ENCODE measurements at regions not wholly inside any gene's neighbourhood (a gene's known extent, or its start where the extent isn't known, plus 50 kb on each side); places are given as distances from the start of the nearest gene placed in this dataset.

DNA sequence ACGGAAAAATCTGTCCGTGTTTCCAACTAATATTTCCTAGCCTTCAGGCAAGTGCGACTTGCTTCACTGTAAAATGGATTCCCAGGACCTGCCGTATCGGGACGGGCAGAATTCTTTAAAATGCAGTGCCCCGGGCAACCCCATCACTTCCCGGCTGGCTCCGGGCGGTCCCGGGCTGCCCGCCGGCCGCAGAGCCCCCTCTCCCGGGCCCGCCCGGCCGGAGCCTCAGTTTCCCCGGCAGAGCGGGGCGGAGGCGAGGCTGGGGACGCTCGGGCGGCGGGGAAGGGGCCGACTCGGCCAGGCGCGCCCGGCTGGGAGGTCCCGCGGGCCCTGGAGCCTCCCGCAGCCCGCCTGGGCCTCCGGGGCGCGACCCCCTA, 84.2 kb upstream of the WNT7B start:
- Histone ChIP-seq H3K4me1 (ENCODE audit: control insufficient read depth, insufficient read depth, low read length, poor library complexity, severe bottlenecking) (peaks cover 7% of the 10 kb centered on the region), H3K4me3 (ENCODE audit: insufficient read depth, low read depth, low read length, poor library complexity, severe bottlenecking) (no peak overlapping the region), H3K9me3 (ENCODE audit: control insufficient read depth, low read length) (no peaks in the 10 kb centered on the region), H3K27ac (ENCODE audit: insufficient read depth, low read length, poor library complexity, severe bottlenecking) (no peak overlapping the region), H3K36me3 (ENCODE audit: control insufficient read depth, insufficient read depth, low read length) (no peaks in the 10 kb centered on the region), H3K27me3 (replicated peaks; ENCODE audit: control insufficient read depth, insufficient read depth, low read length, poor library complexity, severe bottlenecking) (no peaks in the 10 kb centered on the region)
- no peak for DNase-seq

- no peaks in the 10 kb centered on the region for H3K9me3 ChIP-seq (ENCODE audit: control insufficient read depth, low read length)
- no peak overlapping the region for H3K4me3 ChIP-seq (ENCODE audit: insufficient read depth, low read depth, low read length, poor library complexity, severe bottlenecking)
- no peak for DNase-seq
- H3K4me1 ChIP-seq (ENCODE audit: control insufficient read depth, insufficient read depth, low read length, poor library complexity, severe bottlenecking): peaks cover 7% of the 10 kb centered on the region
- no peaks in the 10 kb centered on the region for H3K27me3 ChIP-seq (replicated peaks; ENCODE audit: control insufficient read depth, insufficient read depth, low read length, poor library complexity, severe bottlenecking)
- H3K27ac ChIP-seq (ENCODE audit: insufficient read depth, low read length, poor library complexity, severe bottlenecking): no peak overlapping the region
- H3K36me3 ChIP-seq (ENCODE audit: control insufficient read depth, insufficient read depth, low read length): no peaks in the 10 kb centered on the region
Measured at GRCh38 chr22:46061501-46062231, 84.7 kb upstream of the WNT7B start.

GRCh38 chr22:46062232-46062615, 85.3 kb upstream of the WNT7B start:
- H3K4me3 ChIP-seq (ENCODE audit: insufficient read depth, low read depth, low read length, poor library complexity, severe bottlenecking): no peak overlapping the region
- no peaks in the 10 kb centered on the region for H3K36me3 ChIP-seq (ENCODE audit: control insufficient read depth, insufficient read depth, low read length)
- H3K27me3 ChIP-seq (replicated peaks; ENCODE audit: control insufficient read depth, insufficient read depth, low read length, poor library complexity, severe bottlenecking): no peaks in the 10 kb centered on the region
- DNase-seq: no peak
- no peaks in the 10 kb centered on the region for H3K9me3 ChIP-seq (ENCODE audit: control insufficient read depth, low read length)
- no peak overlapping the region for H3K27ac ChIP-seq (ENCODE audit: insufficient read depth, low read length, poor library complexity, severe bottlenecking)
- peaks cover 5% of the 10 kb centered on the region for H3K4me1 ChIP-seq (ENCODE audit: control insufficient read depth, insufficient read depth, low read length, poor library complexity, severe bottlenecking)

DNA sequence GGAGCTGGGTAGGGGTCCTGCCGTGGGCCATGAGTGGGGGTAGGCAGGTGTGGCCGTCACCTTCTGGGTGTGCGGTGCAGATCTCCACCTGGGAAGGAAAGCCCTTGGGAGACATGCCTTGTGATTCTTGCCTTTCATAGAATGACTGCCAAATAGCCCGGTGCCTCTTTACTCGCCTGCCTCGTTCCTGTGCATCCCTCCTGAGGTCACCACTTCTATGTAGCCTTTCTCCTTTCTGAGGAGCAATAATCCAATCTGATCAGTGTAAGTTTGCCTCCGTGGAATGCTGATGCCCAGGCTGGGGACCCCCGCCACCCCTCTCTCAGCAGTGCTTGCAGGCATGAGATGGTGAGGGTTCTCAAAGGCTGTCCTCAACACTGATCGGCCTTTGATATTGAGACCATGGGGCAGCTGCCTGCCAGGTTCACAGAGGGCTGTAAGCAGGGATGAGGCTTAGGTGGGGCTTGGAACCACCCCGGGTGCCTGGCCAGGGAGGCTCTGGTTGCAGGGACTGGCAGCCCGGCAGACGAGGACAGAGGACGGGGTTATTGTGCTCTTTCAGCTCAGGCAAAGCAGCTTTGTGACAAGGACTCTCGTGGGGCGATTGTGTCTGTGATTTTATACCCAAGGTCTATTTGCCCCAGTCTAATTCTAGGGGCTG, 86.1 kb upstream of the WNT7B start:
- no peaks in the 10 kb centered on the region for H3K36me3 ChIP-seq (ENCODE audit: control insufficient read depth, insufficient read depth, low read length)
- DNase-seq: no peak
- H3K4me1 ChIP-seq (ENCODE audit: control insufficient read depth, insufficient read depth, low read length, poor library complexity, severe bottlenecking): no peaks in the 10 kb centered on the region
- no peak overlapping the region for H3K4me3 ChIP-seq (ENCODE audit: insufficient read depth, low read depth, low read length, poor library complexity, severe bottlenecking)
- no peaks in the 10 kb centered on the region for H3K27me3 ChIP-seq (replicated peaks; ENCODE audit: control insufficient read depth, insufficient read depth, low read length, poor library complexity, severe bottlenecking)
- no peak overlapping the region for H3K27ac ChIP-seq (ENCODE audit: insufficient read depth, low read length, poor library complexity, severe bottlenecking)
- no peaks in the 10 kb centered on the region for H3K9me3 ChIP-seq (ENCODE audit: control insufficient read depth, low read length)

GRCh38 chr22:46063846-46064227, 86.5 kb upstream of the PPARA start:
- no peak overlapping the region for H3K27ac ChIP-seq (ENCODE audit: insufficient read depth, low read length, poor library complexity, severe bottlenecking)
- H3K27me3 ChIP-seq (replicated peaks; ENCODE audit: control insufficient read depth, insufficient read depth, low read length, poor library complexity, severe bottlenecking): no peaks in the 10 kb centered on the region
- no peak overlapping the region for H3K4me3 ChIP-seq (ENCODE audit: insufficient read depth, low read depth, low read length, poor library complexity, severe bottlenecking)
- no peaks in the 10 kb centered on the region for H3K4me1 ChIP-seq (ENCODE audit: control insufficient read depth, insufficient read depth, low read length, poor library complexity, severe bottlenecking)
- no peak for DNase-seq
- no peaks in the 10 kb centered on the region for H3K36me3 ChIP-seq (ENCODE audit: control insufficient read depth, insufficient read depth, low read length)
- H3K9me3 ChIP-seq (ENCODE audit: control insufficient read depth, low read length): no peaks in the 10 kb centered on the region

DNA sequence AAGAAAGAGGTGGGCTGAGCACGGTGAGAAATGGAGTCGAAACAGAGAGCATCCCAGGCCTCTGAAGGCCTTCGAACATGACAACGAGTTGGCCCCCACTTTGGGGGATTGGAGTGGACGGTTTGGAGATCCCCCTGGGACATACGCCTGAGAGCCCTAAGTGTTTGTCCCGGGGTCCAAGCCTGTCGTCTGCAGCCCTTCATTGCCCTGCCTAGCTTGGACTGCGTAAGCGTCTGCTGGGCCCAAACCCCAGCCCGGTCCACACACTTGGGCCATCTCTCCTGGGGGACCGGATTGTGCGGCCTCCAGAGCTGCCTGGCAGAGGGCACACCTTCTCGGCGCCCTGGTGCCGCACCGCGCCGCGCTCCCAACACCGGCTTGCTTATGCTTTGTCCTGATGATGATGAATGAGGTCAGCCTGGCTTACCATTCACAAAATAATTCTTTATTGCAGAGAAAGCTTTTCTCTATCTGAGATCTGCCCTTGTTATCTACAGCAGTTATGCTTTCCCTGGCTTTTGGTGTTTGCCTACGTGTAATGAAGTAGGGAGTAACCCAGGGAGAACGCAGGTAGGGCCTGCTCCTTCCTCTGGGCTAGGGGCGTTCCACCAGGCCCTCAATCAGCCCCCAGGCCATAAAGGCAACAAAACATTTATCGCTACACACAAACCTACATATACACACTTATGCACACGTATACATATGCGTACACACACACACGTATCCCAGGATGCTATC, 85.9 kb upstream of the PPARA start:
- no peaks in the 10 kb centered on the region for H3K27me3 ChIP-seq (replicated peaks; ENCODE audit: control insufficient read depth, insufficient read depth, low read length, poor library complexity, severe bottlenecking)
- H3K4me3 ChIP-seq (ENCODE audit: insufficient read depth, low read depth, low read length, poor library complexity, severe bottlenecking): no peak overlapping the region
- no peak overlapping the region for H3K27ac ChIP-seq (ENCODE audit: insufficient read depth, low read length, poor library complexity, severe bottlenecking)
- no peaks in the 10 kb centered on the region for H3K9me3 ChIP-seq (ENCODE audit: control insufficient read depth, low read length)
- H3K36me3 ChIP-seq (ENCODE audit: control insufficient read depth, insufficient read depth, low read length): no peaks in the 10 kb centered on the region
- peaks cover 4% of the 10 kb centered on the region for H3K4me1 ChIP-seq (ENCODE audit: control insufficient read depth, insufficient read depth, low read length, poor library complexity, severe bottlenecking)
- DNase-seq: no peak

- Histone ChIP-seq H3K4me3 (ENCODE audit: insufficient read depth, low read depth, low read length, poor library complexity, severe bottlenecking) (no peak overlapping the region), H3K36me3 (ENCODE audit: control insufficient read depth, insufficient read depth, low read length) (no peaks in the 10 kb centered on the region), H3K9me3 (ENCODE audit: control insufficient read depth, low read length) (no peaks in the 10 kb centered on the region), H3K27me3 (replicated peaks; ENCODE audit: control insufficient read depth, insufficient read depth, low read length, poor library complexity, severe bottlenecking) (no peaks in the 10 kb centered on the region), H3K27ac (ENCODE audit: insufficient read depth, low read length, poor library complexity, severe bottlenecking) (no peak overlapping the region), H3K4me1 (ENCODE audit: control insufficient read depth, insufficient read depth, low read length, poor library complexity, severe bottlenecking) (peaks cover 11% of the 10 kb centered on the region)
- DNase-seq: no peak
Measured at GRCh38 chr22:46064966-46065666, 85.2 kb upstream of the PPARA start.

- no peak for DNase-seq
- no peak overlapping the region for H3K27ac ChIP-seq (ENCODE audit: insufficient read depth, low read length, poor library complexity, severe bottlenecking)
- H3K9me3 ChIP-seq (ENCODE audit: control insufficient read depth, low read length): no peaks in the 10 kb centered on the region
- H3K4me1 ChIP-seq (ENCODE audit: control insufficient read depth, insufficient read depth, low read length, poor library complexity, severe bottlenecking): peaks cover 12% of the 10 kb centered on the region
- H3K27me3 ChIP-seq (replicated peaks; ENCODE audit: control insufficient read depth, insufficient read depth, low read length, poor library complexity, severe bottlenecking): no peaks in the 10 kb centered on the region
- no peaks in the 10 kb centered on the region for H3K36me3 ChIP-seq (ENCODE audit: control insufficient read depth, insufficient read depth, low read length)
- no peak overlapping the region for H3K4me3 ChIP-seq (ENCODE audit: insufficient read depth, low read depth, low read length, poor library complexity, severe bottlenecking)
Measured at GRCh38 chr22:46065691-46066454, 84.5 kb upstream of the PPARA start.

GRCh38 chr22:46066691-46067090, 83.6 kb upstream of the PPARA start:
- Histone ChIP-seq H3K4me1 (ENCODE audit: control insufficient read depth, insufficient read depth, low read length, poor library complexity, severe bottlenecking) (peaks cover 12% of the 10 kb centered on the region), H3K36me3 (ENCODE audit: control insufficient read depth, insufficient read depth, low read length) (no peaks in the 10 kb centered on the region), H3K4me3 (ENCODE audit: insufficient read depth, low read depth, low read length, poor library complexity, severe bottlenecking) (no peak overlapping the region), H3K27me3 (replicated peaks; ENCODE audit: control insufficient read depth, insufficient read depth, low read length, poor library complexity, severe bottlenecking) (no peaks in the 10 kb centered on the region), H3K27ac (ENCODE audit: insufficient read depth, low read length, poor library complexity, severe bottlenecking) (no peak overlapping the region), H3K9me3 (ENCODE audit: control insufficient read depth, low read length) (no peaks in the 10 kb centered on the region)
- DNase-seq: no peak
